RPMI8226 (cell line): ENCODE measurements at regions not wholly inside any gene's neighbourhood (a gene's known extent, or its start where the extent isn't known, plus 50 kb on each side); places are given as distances from the start of the nearest gene placed in this dataset.

Source experiments
- DNase-seq: peaks from one replicate; pipeline ENCODE4 v3.0.0-alpha.2; 2015

- no peak for DNase-seq
These were observed 298.6 kb downstream of the PARP8 start for GRCh38 chr5:50964746-50965653.

GRCh38 chr5:50965654-50966375 lies 299.4 kb downstream of the PARP8 start:
- DNase-seq = no peak

- DNase-seq = no peak
These were observed 300.6 kb downstream of the PARP8 start for GRCh38 chr5:50967009-50967562.

- peak; percentile 26 for DNase-seq
These were observed 301.3 kb downstream of the PARP8 start for GRCh38 chr5:50967563-50968355.

GRCh38 chr5:50968356-50969149 lies 302.1 kb downstream of the PARP8 start:
- no peak for DNase-seq

GRCh38 chr5:50969151-50970031 lies 303.0 kb downstream of the PARP8 start:
- no peak for DNase-seq

GRCh38 chr5:50975840-50976239 lies 309.4 kb downstream of the PARP8 start:
- no peak for DNase-seq

GRCh38 chr5:50978924-50979323 lies 312.5 kb downstream of the PARP8 start:
- DNase-seq = no peak

GRCh38 chr5:50984640-50985039 lies 318.2 kb downstream of the PARP8 start:
- DNase-seq = no peak

GRCh38 chr5:50990296-50990924 lies 324.0 kb downstream of the PARP8 start:
- DNase-seq = no peak

- DNase-seq = no peak
These were observed 329.0 kb downstream of the PARP8 start for GRCh38 chr5:50995285-50995942.

- DNase-seq = no peak
These were observed 334.9 kb downstream of the PARP8 start for GRCh38 chr5:51001227-51001923.

GRCh38 chr5:51002368-51002767 lies 335.9 kb downstream of the PARP8 start:
- DNase-seq = no peak

- DNase-seq = no peak
These were observed 346.6 kb downstream of the PARP8 start for GRCh38 chr5:51013036-51013435.

- DNase-seq = no peak
These were observed 352.0 kb downstream of the PARP8 start for GRCh38 chr5:51018423-51018822.

GRCh38 chr5:51024263-51024662 lies 357.8 kb downstream of the PARP8 start:
- DNase-seq = no peak

- DNase-seq = no peak
These were observed 356.0 kb upstream of the ISL1 start for GRCh38 chr5:51027271-51027670.

GRCh38 chr5:51028394-51028793 lies 354.9 kb upstream of the ISL1 start:
- DNase-seq = no peak

GRCh38 chr5:51033215-51033614 lies 350.0 kb upstream of the ISL1 start:
- DNase-seq = no peak
